NCI-H1092 (cell line): ENCODE measurements at regions not wholly inside any gene's neighbourhood (a gene's known extent, or its start where the extent isn't known, plus 50 kb on each side); places are given as distances from the start of the nearest gene placed in this dataset.
A peak's percentile ranks its signal among the peaks of the same experiment; 100 is the strongest.
"Not testable (repeated sequence)": the region's sequence is repeated elsewhere in the genome, so short reads cannot be mapped to it uniquely, and the experiment has no call there.

ENCODE experiments used
- DNase-seq: peaks from one replicate; lab custom pipeline; 2025; lab: John Stamatoyannopoulos, UW

GRCh38 chr7:32681174-32681518 is 185.9 kb downstream of the AVL9 start:
- no peak for DNase-seq

DNA sequence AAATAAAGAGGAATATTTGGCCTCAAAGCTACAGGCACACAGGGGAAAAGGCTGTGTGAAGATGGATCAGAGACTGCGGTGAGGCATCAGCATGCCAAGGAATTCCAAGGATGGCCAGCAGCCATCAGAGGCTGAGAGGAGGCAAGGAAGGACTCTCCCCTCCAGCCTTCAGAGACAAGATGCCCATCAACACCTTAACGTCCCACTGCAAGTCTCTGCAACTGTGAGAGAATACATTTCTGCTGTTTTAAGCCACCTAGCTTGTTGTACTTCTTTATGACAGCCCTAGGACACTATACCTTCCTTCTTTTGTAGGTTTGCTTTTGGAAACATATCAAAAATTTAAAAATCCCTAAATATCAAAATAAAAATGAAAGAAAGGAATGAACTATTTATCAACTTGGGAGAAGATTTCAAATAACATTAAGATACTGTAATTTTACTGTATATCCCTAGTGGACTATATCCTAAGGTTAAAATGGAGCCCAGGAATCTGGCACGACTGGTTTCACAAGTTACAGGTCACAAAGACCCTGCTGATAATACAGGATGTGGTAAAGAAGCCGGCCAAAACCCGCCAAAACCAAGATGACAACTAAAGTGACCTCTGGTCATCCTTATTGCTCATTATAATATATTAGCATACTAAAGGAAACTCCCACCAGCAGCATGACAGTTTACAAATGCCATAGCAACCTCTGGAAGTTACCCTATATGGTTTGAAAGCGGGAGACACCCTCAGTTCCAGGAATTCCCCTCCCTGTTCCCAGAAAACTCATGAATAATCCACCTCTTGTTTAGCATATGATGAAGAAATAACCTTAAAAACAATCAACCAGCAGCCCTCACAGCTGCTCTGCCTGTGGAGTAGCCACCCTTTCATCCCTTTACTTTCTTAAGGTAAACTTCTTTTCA is 185.2 kb downstream of the AVL9 start:
- DNase-seq: no peak

DNA sequence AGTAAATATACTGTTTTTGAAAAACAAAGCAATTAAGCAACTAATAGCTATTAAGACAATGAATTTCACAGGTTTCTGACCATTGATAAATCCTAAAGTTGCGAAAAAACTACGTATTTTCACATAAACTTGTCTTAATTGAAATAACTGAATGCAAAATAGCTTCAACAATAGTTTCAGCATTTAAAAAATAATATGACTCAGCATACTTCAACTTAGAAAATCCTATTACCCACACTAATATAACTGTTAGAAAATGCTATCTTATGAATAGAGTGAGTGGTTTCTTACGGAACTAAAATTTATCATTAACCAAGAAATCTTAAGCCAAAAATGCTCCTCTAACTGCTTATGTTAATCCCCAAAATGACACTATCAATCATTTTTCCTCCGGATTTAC is 183.9 kb downstream of the AVL9 start:
- DNase-seq: no peak

GRCh38 chr7:32677593-32677992 is 182.3 kb downstream of the AVL9 start:
- DNase-seq: no peak

- no peak for DNase-seq
Measured at GRCh38 chr7:32676249-32676941, 181.1 kb downstream of the AVL9 start.

- no peak for DNase-seq
Measured at GRCh38 chr7:32673275-32673983, 178.1 kb downstream of the AVL9 start.

DNA sequence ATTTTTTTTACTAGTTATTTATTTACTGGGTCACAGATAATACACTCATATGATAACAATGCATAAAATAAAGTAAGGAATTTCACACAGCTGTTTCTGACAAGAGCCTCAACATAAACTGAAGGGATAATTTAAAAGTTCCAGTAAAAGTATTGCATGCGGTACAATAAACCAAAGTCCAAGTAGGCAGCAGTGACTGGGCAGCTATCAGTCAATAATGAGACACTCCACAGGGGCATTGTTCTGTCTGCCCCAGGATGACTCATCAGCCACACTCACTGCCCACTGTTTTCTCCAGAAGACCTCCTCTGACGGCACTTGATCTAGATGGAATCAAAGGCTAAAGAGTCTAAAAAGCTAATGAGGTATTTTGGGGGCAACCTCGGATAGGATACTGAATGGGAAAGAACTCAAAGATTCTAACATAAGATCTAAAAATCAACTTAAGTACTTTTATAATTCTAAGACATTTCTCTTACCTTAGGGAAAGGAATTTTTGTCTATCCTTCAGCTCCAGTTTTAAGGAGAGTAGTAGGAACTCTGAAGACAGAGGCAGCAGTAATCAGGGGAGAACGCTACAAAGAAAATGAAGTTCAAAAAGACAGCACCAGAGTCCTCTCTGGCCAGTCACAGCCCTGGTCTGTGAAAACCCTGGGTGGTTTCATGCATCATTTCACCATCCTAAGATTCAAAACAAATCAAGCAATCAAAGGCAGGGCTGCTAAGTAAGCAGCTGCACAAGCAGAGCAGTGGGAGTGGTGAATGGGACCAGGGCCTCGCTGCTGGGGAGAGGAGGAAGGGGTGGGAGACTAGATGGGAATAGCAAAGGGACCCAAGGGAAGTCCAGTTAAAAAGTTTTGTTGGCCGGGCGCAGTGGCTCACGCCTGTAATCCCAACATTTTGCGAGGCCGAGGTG is 175.1 kb downstream of the AVL9 start:
- no peak for DNase-seq

GRCh38 chr7:32669173-32669870 is 174.0 kb downstream of the AVL9 start:
- peak; percentile 20 for DNase-seq

- DNase-seq: not testable (repeated sequence)
Measured at GRCh38 chr7:32668387-32669097, 173.3 kb downstream of the AVL9 start.

DNA sequence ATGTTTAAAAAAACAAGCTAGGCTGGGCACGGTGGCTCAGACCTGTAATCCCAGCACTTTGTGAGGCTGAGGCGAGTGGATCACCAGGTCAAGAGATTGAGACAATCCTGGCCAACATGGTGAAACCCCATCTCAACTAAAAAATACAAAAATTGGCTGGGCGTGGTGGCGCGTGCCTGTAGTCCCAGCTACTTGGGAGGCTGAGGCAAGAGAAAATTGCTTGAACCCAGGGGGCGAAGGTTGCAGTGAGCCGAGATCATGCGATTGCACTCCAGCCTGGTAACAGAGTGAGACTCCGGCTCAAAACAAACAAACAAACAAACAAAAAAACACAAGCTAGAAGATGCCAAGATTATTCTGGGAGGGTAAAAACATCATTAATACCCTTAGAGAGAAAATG is 172.3 kb downstream of the AVL9 start:
- DNase-seq: not testable (repeated sequence)

DNA sequence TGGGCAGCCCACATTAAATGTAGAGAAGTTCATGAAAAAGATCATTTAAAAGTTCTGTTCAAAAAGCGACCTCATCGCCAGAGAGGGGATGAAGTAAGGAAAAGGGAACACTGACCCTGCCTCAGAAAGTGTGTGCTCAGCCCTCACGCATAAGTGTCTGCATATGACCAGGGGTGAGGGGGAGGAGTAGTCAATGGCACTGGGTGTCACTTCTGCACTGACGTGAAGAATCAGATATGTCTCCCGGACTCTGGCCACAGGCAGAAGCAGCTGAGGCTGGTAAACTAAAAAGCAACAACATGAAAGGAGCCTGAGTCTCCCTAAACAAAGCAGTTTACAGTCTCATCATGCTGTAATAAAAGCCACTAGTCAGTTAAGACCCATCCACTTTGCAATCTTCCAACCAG is 168.5 kb downstream of the AVL9 start:
- DNase-seq: not testable (repeated sequence)

GRCh38 chr7:32662509-32662908 is 167.2 kb downstream of the AVL9 start:
- not testable (repeated sequence) for DNase-seq

GRCh38 chr7:32661929-32662328 is 166.6 kb downstream of the AVL9 start:
- DNase-seq: no peak

GRCh38 chr7:32661501-32661900 is 166.2 kb downstream of the AVL9 start:
- no peak for DNase-seq

DNA sequence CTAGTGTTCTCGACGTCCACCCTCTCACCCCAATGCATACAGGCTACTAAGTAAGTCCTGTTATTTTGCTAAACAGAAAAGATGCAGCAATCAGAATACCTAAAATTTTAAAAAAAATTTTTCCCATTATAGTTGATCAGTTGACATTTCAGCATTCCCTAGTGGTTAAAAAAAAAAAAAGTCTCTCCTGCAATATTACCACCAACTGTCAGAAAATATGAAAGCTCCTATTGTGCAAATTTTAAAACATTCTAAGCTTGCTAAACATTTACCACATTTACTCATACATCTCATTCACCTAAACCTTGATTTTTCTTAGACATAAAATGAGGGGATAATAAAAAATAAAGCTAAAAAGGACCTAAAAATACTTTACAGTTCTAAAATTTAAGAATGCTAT is 165.6 kb downstream of the AVL9 start:
- no peak for DNase-seq

DNA sequence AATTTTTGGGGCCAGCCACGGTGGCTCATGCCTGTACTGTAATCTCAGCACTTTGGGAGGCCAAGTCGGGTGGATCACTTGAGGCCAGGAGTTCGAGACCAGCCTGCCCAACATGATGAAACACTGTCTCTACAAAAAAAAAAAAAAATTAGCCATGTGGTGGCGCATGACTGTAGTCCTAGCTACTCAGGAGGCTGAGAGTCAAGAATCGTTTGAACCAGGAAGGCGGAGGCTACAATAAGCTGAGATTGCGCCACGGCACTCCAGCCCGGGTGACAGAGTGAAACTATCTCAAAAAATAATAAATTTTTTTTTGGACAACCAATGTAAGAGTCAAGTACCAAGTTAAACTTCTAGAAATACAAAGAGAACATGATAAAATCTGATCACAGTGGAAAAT is 164.6 kb downstream of the AVL9 start:
- DNase-seq: no peak

DNA sequence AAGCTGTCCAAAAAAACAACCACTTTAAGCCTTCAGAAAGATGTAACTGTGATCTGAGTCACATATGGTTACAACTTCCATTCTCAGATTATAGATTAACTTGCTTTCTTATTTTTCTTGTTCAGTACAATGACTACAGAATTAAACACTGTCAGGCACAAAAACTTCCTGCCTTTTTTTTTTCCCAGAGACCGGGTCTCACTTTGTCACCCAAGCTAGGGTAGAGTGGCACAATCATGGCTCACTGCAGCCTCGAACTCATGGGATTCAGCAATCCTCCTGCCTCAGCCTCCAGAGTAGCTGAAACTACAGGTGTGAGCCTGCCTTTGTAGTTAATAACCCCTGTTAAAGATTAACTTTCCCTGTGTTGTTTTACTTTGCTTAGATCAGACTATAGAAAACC is 163.2 kb downstream of the AVL9 start:
- DNase-seq: no peak

DNA sequence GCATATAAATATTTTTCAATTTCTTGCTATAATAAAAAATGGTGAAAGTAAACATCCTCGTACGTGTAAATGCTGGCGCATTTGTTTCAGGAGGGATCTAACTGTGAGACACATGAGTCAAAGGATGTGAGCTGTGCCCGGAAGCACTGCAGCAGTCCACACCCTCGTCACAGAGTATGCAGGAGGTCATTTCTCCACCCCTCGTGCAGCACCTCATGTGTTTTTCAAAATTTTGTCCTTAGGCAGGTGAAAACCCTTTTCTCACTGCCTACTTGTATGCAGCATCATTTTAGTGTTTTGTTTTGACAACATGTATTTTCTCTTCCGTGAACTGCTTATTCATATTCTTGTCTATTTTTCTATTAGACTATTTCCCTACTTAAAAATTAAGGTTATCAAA is 162.7 kb downstream of the AVL9 start:
- DNase-seq: no peak

DNA sequence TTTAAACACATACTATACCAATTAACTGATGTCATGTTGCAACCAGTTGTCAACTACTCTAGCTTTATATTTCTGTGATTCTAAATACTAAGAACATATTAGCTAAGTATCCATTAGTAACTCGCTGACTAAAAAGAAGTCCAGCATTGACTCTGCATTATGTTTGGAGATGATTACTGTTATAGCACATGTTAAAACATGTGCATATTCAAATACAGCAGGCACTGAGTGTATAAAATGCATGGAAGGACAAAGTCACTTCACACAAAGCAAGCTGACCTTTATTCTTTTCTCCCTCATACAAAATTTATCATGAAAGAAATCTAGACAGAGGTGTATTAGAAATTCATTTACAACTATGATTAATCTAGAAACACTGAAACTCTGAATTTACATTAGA is 159.3 kb downstream of the AVL9 start:
- DNase-seq: not testable (repeated sequence)

DNA sequence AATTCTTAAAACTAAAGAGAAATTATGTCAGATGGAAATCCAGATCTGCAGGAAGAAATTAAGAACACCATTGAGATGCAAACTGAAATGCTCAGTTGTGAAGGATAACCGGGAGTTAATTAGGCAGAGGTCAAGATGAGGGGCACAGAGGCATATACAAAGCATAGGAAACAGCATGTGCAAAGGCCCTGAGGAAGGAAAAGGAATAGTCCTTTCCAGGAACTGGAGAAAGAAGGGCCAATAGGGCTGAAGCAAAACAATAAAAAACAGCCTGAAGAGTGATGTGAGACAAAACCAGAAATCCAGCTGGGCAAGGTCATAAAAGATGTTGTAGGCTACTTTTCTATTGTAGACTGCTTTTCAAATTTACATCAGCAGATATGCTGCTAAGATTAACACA is 155.1 kb downstream of the AVL9 start:
- DNase-seq: not testable (repeated sequence)
